Fibroblast of lung (primary cell): ENCODE measurements at regions not wholly inside any gene's neighbourhood (a gene's known extent, or its start where the extent isn't known, plus 50 kb on each side); places are given as distances from the start of the nearest gene placed in this dataset.

Experiments
- DNase-seq, 2 donors: peaks; one replicate each; pipeline versions ENCODE4 v3.0.0 to v3.0.0-alpha.2; 2010; ENCODE audit warnings: low read depth in 2 of 2
- H2AFZ ChIP-seq: 2 replicates; pipeline ENCODE4 v1.5.1; 2012; ENCODE audit warnings: low read length, control low read depth, inconsistent platforms
- H3K27ac ChIP-seq: 2 replicates; pipeline ENCODE4 v1.5.1; 2011; ENCODE audit warnings: low read length, control low read depth; ENCODE audit not compliant: insufficient read depth
- H3K27me3 ChIP-seq: 2 replicates; pipeline ENCODE4 v1.5.1; 2011; ENCODE audit warnings: mild to moderate bottlenecking, low read length; ENCODE audit not compliant: control insufficient read depth, insufficient read depth
- H3K36me3 ChIP-seq: 2 replicates; pipeline ENCODE4 v1.5.1; 2011; ENCODE audit warnings: low read length; ENCODE audit not compliant: control insufficient read depth, insufficient read depth
- H3K4me1 ChIP-seq: 2 replicates; pipeline ENCODE4 v1.5.1; 2011; ENCODE audit warnings: low read length; ENCODE audit not compliant: control insufficient read depth, insufficient read depth; ENCODE audit errors: extremely low read depth
- H3K4me2 ChIP-seq: 2 replicates; pipeline ENCODE4 v1.5.1; 2011; ENCODE audit warnings: low read length, control low read depth; ENCODE audit not compliant: insufficient read depth; ENCODE audit errors: extremely low read depth
- H3K4me3 ChIP-seq, 4 experiments: fragments of 200-600 bp in 1 of 4; sonication (generic) in 1 of 4; replicated peaks in 1 of 4; 2 replicates each; pipeline ENCODE4 v1.5.1; 2011 to 2016; ENCODE audit warnings: low read length in 4 of 4, low read depth in 3 of 4, mild to moderate bottlenecking in 3 of 4, control low read depth in 2 of 4, inconsistent platforms in 1 of 4, mixed read lengths in 1 of 4; ENCODE audit not compliant: insufficient read depth in 1 of 4; ENCODE audit errors: control extremely low read depth in 1 of 4
- H3K79me2 ChIP-seq: 2 replicates; pipeline ENCODE4 v1.5.1; 2012; ENCODE audit warnings: mild to moderate bottlenecking, low read length, inconsistent platforms; ENCODE audit not compliant: control insufficient read depth, insufficient read depth
- H3K9ac ChIP-seq: 2 replicates; pipeline ENCODE4 v1.5.1; 2011; ENCODE audit warnings: mild to moderate bottlenecking, low read length, control low read depth; ENCODE audit not compliant: insufficient read depth
- H3K9me3 ChIP-seq: 2 replicates; pipeline ENCODE4 v1.5.1; 2012; ENCODE audit warnings: low read depth, low read length; ENCODE audit not compliant: control insufficient read depth, insufficient read depth
- H4K20me1 ChIP-seq: 2 replicates; pipeline ENCODE4 v1.5.1; 2011; ENCODE audit warnings: low read length; ENCODE audit not compliant: control insufficient read depth, insufficient read depth; ENCODE audit errors: extremely low read depth
- EZH2 ChIP-seq: IDR thresholded peaks from 2 replicates; pipeline ENCODE4 v1.5.1; 2012; ENCODE audit warnings: low read length, control low read depth, mild to moderate bottlenecking; ENCODE audit errors: missing control alignments
- TF ChIP-seq, protein P1 (sequence below), 2 donors: IDR thresholded peaks in 1 of 2; conservative IDR thresholded peaks in 1 of 2; 1 replicate in 1 of 2; 2 replicates in 1 of 2; pipeline ENCODE4 v1.5.1; 2011 to 2012; ENCODE audit warnings: low read length in 2 of 2, control low read depth in 1 of 2, inconsistent platforms in 1 of 2, low read depth in 1 of 2, mild to moderate bottlenecking in 1 of 2

DNA sequence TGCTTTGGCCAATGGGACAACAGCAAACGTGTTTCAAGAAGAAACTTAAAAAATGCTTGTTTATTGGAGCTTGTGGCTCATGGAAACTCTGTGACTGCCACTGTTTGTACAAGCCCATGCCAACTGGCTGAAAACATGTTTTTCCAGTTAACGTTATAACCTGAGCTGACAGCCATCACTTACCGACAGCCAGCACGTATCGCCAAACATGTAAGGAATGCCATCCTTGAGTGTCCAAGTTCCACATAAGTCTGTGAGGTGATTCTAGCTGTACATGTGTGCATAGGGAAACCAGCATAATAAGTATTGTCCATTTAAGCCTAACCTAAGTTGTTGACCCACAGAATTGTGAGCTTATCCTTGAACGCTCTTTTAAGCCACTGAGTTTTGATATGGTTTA lies 596.9 kb downstream of the TRHDE start:
- H2AFZ ChIP-seq: no peak overlapping the region
- no peaks in the 10 kb centered on the region for H3K36me3 ChIP-seq
- DNase-seq: no peak
- TF ChIP-seq, protein P1, sequence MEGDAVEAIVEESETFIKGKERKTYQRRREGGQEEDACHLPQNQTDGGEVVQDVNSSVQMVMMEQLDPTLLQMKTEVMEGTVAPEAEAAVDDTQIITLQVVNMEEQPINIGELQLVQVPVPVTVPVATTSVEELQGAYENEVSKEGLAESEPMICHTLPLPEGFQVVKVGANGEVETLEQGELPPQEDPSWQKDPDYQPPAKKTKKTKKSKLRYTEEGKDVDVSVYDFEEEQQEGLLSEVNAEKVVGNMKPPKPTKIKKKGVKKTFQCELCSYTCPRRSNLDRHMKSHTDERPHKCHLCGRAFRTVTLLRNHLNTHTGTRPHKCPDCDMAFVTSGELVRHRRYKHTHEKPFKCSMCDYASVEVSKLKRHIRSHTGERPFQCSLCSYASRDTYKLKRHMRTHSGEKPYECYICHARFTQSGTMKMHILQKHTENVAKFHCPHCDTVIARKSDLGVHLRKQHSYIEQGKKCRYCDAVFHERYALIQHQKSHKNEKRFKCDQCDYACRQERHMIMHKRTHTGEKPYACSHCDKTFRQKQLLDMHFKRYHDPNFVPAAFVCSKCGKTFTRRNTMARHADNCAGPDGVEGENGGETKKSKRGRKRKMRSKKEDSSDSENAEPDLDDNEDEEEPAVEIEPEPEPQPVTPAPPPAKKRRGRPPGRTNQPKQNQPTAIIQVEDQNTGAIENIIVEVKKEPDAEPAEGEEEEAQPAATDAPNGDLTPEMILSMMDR (conservative IDR thresholded peaks at IDR 0.05 in 1 of 2, IDR thresholded peaks at IDR 0.05 in 1 of 2; ENCODE audit: low read depth in 1 of 2, low read length in 2 of 2): no peak
- TF ChIP-seq EZH2: no peak
- no peaks in the 10 kb centered on the region for H3K4me1 ChIP-seq
- no peak overlapping the region for H3K4me3 ChIP-seq
- H3K27me3 ChIP-seq: no peaks in the 10 kb centered on the region
- H3K9ac ChIP-seq: no peak overlapping the region
- no peak overlapping the region for H3K27ac ChIP-seq
- H3K9me3 ChIP-seq: no peaks in the 10 kb centered on the region
- no peaks in the 10 kb centered on the region for H4K20me1 ChIP-seq
- no peak overlapping the region for H3K4me2 ChIP-seq
- no peaks in the 10 kb centered on the region for H3K79me2 ChIP-seq

DNA sequence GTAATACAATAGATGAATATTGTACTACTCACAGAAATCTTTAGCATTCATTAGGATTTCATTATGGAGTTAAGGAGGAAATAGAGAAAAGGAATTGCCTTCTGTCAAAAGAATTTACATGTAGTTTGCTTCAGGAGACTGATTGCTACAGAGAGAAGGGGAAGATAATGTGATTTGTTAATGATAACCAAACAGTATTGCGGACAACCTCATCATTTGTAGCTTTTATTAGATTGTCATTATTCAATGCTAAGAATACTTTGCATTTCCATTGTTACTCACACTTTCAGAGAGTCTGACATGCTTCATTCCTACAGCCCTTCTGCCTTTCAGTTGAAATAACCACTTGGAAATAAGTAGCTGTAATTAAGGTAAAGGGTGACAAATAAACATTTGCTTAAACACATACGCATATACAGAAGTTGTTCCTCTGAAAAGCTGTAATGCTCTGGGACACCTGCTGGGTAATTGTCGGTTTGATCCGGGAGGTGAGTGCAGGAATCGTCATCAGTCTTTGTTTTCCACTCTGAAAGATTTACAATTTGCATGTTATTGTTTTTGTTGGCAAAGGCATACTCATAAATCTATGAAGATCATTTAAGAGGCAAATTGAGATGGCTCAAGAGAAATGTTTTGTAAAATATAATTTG lies 600.2 kb downstream of the TRHDE start:
- no peaks in the 10 kb centered on the region for H3K79me2 ChIP-seq
- H3K27ac ChIP-seq: no peak overlapping the region
- no peaks in the 10 kb centered on the region for H3K27me3 ChIP-seq
- no peaks in the 10 kb centered on the region for H3K9me3 ChIP-seq
- no peak overlapping the region for H2AFZ ChIP-seq
- no peaks in the 10 kb centered on the region for H4K20me1 ChIP-seq
- H3K36me3 ChIP-seq: no peaks in the 10 kb centered on the region
- H3K9ac ChIP-seq: no peak overlapping the region
- no peak overlapping the region for H3K4me2 ChIP-seq
- TF ChIP-seq, protein P1 (conservative IDR thresholded peaks at IDR 0.05 in 1 of 2, IDR thresholded peaks at IDR 0.05 in 1 of 2; ENCODE audit: low read depth in 1 of 2, low read length in 2 of 2): no peak
- no peak for TF ChIP-seq EZH2
- no peaks in the 10 kb centered on the region for H3K4me1 ChIP-seq
- no peak overlapping the region for H3K4me3 ChIP-seq
- no peak for DNase-seq

DNA sequence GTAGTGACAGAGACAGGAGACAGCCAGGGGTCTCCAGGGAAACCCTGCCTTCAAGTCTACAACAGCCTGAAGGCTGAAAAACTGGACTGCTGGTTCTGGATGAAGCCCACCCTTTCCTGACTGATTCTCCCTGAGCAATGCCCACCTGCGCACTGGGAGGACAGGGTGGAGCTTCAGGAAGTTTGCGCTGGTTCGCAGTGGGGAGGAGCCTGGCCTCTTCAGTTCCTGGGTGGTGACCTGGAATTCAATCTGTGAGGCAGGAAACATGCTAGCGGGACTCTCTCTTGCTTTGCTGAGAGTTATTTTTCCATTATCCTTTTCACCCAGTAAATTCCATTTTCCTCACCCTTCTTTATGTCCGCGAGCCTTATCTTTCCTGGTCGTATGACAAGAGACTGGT lies 600.8 kb downstream of the TRHDE start:
- DNase-seq: no peak
- Histone ChIP-seq H3K9me3 (no peaks in the 10 kb centered on the region), H3K4me2 (no peak overlapping the region), H3K4me1 (no peaks in the 10 kb centered on the region), H3K27me3 (no peaks in the 10 kb centered on the region), H4K20me1 (no peaks in the 10 kb centered on the region), H3K79me2 (no peaks in the 10 kb centered on the region), H3K36me3 (no peaks in the 10 kb centered on the region), H3K9ac (no peak overlapping the region), H3K27ac (no peak overlapping the region), H3K4me3 (no peak overlapping the region), H2AFZ (no peak overlapping the region)
- no peak for TF ChIP-seq EZH2
